ENCODE measurements at regions not wholly inside any gene's neighbourhood (a gene's known extent, or its start where the extent isn't known, plus 50 kb on each side); places are given as distances from the start of the nearest gene placed in this dataset.

DNA sequence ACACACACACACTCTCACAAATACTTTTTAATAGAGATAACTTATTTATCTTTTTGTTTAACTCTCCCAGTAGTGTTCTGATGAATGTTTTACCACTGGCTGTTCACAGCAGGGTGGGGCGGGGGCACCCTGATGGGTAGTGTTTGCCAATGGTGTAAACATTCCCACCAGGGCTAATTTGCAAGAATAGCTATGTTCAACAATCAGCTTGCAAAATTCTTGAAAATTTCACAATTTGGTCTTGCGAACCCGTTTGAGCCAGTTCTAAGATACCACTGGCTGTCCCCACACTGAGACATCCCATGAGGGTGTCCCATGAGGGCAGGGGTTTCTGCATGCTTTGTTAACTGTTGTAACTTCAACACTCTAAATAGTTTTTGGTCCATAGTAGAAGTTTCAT is 348.5 kb downstream of the CXCL12 start:
- H3K4me3 ChIP-seq (ENCODE audit: low read depth in 2 of 2, low read length in 1 of 2): no peak overlapping the region
- H3K9me2 ChIP-seq: no peaks in the 10 kb centered on the region; the same call in 1 of the 2 replicates
- ChIA-PET CTCF (no interaction called here), POLR2A (no interaction called here)
- 49% methylated on average over 3 of the region's 3 CpGs for WGBS (ENCODE audit: low lambda C conversion rate)
- DNase-seq: no peak
- H4K20me1 ChIP-seq (ENCODE audit: insufficient read depth): no peaks in the 10 kb centered on the region
- no peak overlapping the region for H3K4me2 ChIP-seq
- no peaks in the 10 kb centered on the region for H3K36me3 ChIP-seq (replicated peaks in 1 of 2; ENCODE audit: control insufficient read depth in 1 of 2, insufficient read depth in 2 of 2, low read length in 1 of 2)
- H3K9me3 ChIP-seq: no peaks in the 10 kb centered on the region; the same call in 1 of the 2 replicates
- no peaks in the 10 kb centered on the region for H3K4me1 ChIP-seq (ENCODE audit: control insufficient read depth in 1 of 2, insufficient read depth in 2 of 2, low read depth in 1 of 2, low read length in 1 of 2)
- H3F3A ChIP-seq (replicated peaks; ENCODE audit: insufficient read depth): no peaks in the 10 kb centered on the region
- H2AFZ ChIP-seq (ENCODE audit: low read depth): no peak overlapping the region
- H3K79me2 ChIP-seq (ENCODE audit: insufficient read depth): no peaks in the 10 kb centered on the region
- no peaks in the 10 kb centered on the region for H3K27me3 ChIP-seq (ENCODE audit: insufficient read depth)
- TF ChIP-seq TCF12 (IDR thresholded peaks at IDR 0.05): no peak
- no peak for TF ChIP-seq RCOR1 (IDR thresholded peaks at IDR 0.05; ENCODE audit: low read length)
- TF ChIP-seq TEAD4 (IDR thresholded peaks at IDR 0.05; ENCODE audit: borderline replicate concordance, insufficient read depth): no peak
- no peak for TF ChIP-seq CHD2 (IDR thresholded peaks at IDR 0.05; ENCODE audit: low read length, partially characterized antibody)
- TF ChIP-seq GATA2 (CRISPR knock-in tag; IDR thresholded peaks at IDR 0.05): no peak
- TF ChIP-seq, protein P1, sequence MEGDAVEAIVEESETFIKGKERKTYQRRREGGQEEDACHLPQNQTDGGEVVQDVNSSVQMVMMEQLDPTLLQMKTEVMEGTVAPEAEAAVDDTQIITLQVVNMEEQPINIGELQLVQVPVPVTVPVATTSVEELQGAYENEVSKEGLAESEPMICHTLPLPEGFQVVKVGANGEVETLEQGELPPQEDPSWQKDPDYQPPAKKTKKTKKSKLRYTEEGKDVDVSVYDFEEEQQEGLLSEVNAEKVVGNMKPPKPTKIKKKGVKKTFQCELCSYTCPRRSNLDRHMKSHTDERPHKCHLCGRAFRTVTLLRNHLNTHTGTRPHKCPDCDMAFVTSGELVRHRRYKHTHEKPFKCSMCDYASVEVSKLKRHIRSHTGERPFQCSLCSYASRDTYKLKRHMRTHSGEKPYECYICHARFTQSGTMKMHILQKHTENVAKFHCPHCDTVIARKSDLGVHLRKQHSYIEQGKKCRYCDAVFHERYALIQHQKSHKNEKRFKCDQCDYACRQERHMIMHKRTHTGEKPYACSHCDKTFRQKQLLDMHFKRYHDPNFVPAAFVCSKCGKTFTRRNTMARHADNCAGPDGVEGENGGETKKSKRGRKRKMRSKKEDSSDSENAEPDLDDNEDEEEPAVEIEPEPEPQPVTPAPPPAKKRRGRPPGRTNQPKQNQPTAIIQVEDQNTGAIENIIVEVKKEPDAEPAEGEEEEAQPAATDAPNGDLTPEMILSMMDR (IDR thresholded peaks at IDR 0.05): no peak
- TF ChIP-seq, protein P2, sequence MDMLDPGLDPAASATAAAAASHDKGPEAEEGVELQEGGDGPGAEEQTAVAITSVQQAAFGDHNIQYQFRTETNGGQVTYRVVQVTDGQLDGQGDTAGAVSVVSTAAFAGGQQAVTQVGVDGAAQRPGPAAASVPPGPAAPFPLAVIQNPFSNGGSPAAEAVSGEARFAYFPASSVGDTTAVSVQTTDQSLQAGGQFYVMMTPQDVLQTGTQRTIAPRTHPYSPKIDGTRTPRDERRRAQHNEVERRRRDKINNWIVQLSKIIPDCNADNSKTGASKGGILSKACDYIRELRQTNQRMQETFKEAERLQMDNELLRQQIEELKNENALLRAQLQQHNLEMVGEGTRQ (IDR thresholded peaks at IDR 0.05; ENCODE audit: borderline replicate concordance, low read depth, low read length): no peak
- no peak for TF ChIP-seq GABPA (IDR thresholded peaks at IDR 0.05; ENCODE audit: low read depth)
- no peak overlapping the region for H3K9ac ChIP-seq
- no peak overlapping the region for H3K27ac ChIP-seq (ENCODE audit: low read depth in 2 of 2, low read length in 1 of 2)

GRCh38 chr10:44035474-44036197 is 349.3 kb downstream of the CXCL12 start:
- no peak overlapping the region for H3K4me3 ChIP-seq (ENCODE audit: low read depth in 2 of 2, low read length in 1 of 2)
- H3K36me3 ChIP-seq (replicated peaks in 1 of 2; ENCODE audit: control insufficient read depth in 1 of 2, insufficient read depth in 2 of 2, low read length in 1 of 2): no peaks in the 10 kb centered on the region
- H3K4me1 ChIP-seq (ENCODE audit: control insufficient read depth in 1 of 2, insufficient read depth in 2 of 2, low read depth in 1 of 2, low read length in 1 of 2): no peaks in the 10 kb centered on the region
- DNase-seq: no peak
- no peak overlapping the region for H3K4me2 ChIP-seq
- no peak for TF ChIP-seq GATA2 (CRISPR knock-in tag; IDR thresholded peaks at IDR 0.05)
- no peak for TF ChIP-seq FOXJ3 (CRISPR knock-in tag; IDR thresholded peaks at IDR 0.05)
- TF ChIP-seq, protein P3, sequence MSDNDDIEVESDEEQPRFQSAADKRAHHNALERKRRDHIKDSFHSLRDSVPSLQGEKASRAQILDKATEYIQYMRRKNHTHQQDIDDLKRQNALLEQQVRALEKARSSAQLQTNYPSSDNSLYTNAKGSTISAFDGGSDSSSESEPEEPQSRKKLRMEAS (IDR thresholded peaks at IDR 0.05; ENCODE audit: low read depth): no peak
- no peak for TF ChIP-seq TCF12 (IDR thresholded peaks at IDR 0.05)
- TF ChIP-seq RXRA (IDR thresholded peaks at IDR 0.05; ENCODE audit: borderline replicate concordance, low read depth): no peak
- no peak for TF ChIP-seq RAD21 (IDR thresholded peaks at IDR 0.05; ENCODE audit: low read length)
- no peak for TF ChIP-seq POLR2AphosphoS5 (IDR thresholded peaks at IDR 0.05; ENCODE audit: low read depth, low read length)
- TF ChIP-seq, protein P4, sequence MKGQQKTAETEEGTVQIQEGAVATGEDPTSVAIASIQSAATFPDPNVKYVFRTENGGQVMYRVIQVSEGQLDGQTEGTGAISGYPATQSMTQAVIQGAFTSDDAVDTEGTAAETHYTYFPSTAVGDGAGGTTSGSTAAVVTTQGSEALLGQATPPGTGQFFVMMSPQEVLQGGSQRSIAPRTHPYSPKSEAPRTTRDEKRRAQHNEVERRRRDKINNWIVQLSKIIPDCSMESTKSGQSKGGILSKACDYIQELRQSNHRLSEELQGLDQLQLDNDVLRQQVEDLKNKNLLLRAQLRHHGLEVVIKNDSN (IDR thresholded peaks at IDR 0.05; ENCODE audit: borderline replicate concordance, low read depth): no peak
- TF ChIP-seq SIN3A (IDR thresholded peaks at IDR 0.05; ENCODE audit: borderline replicate concordance, low read depth, low read length): no peak
- TF ChIP-seq JUND (IDR thresholded peaks at IDR 0.05): no peak
- TF ChIP-seq, protein P5, sequence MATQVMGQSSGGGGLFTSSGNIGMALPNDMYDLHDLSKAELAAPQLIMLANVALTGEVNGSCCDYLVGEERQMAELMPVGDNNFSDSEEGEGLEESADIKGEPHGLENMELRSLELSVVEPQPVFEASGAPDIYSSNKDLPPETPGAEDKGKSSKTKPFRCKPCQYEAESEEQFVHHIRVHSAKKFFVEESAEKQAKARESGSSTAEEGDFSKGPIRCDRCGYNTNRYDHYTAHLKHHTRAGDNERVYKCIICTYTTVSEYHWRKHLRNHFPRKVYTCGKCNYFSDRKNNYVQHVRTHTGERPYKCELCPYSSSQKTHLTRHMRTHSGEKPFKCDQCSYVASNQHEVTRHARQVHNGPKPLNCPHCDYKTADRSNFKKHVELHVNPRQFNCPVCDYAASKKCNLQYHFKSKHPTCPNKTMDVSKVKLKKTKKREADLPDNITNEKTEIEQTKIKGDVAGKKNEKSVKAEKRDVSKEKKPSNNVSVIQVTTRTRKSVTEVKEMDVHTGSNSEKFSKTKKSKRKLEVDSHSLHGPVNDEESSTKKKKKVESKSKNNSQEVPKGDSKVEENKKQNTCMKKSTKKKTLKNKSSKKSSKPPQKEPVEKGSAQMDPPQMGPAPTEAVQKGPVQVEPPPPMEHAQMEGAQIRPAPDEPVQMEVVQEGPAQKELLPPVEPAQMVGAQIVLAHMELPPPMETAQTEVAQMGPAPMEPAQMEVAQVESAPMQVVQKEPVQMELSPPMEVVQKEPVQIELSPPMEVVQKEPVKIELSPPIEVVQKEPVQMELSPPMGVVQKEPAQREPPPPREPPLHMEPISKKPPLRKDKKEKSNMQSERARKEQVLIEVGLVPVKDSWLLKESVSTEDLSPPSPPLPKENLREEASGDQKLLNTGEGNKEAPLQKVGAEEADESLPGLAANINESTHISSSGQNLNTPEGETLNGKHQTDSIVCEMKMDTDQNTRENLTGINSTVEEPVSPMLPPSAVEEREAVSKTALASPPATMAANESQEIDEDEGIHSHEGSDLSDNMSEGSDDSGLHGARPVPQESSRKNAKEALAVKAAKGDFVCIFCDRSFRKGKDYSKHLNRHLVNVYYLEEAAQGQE (IDR thresholded peaks at IDR 0.05; ENCODE audit: low read depth, low read length): no peak
- H4K20me1 ChIP-seq (ENCODE audit: insufficient read depth): no peaks in the 10 kb centered on the region
- H3K9me3 ChIP-seq: no peaks in the 10 kb centered on the region; the same call in 1 of the 2 replicates
- no peaks in the 10 kb centered on the region; the same call in 1 of the 2 replicates for H3K9me2 ChIP-seq
- WGBS (ENCODE audit: low lambda C conversion rate): 41% methylated on average over 7 of the region's 8 CpGs
- ChIA-PET POLR2A (no interaction called here), CTCF (interaction anchor here (1.2 to 1.3 kb wide), 2 partner anchors 9 to 10 kb away, joined by 3 read pairs; no protein-coding TSS in a partner anchor)
- H2AFZ ChIP-seq (ENCODE audit: low read depth): no peak overlapping the region
- no peaks in the 10 kb centered on the region for H3F3A ChIP-seq (replicated peaks; ENCODE audit: insufficient read depth)
- H3K9ac ChIP-seq: no peak overlapping the region
- no peaks in the 10 kb centered on the region for H3K27me3 ChIP-seq (ENCODE audit: insufficient read depth)
- H3K79me2 ChIP-seq (ENCODE audit: insufficient read depth): no peaks in the 10 kb centered on the region
- no peak overlapping the region for H3K27ac ChIP-seq (ENCODE audit: low read depth in 2 of 2, low read length in 1 of 2)
